MM.1S (cell line): ENCODE measurements at regions not wholly inside any gene's neighbourhood (a gene's known extent, or its start where the extent isn't known, plus 50 kb on each side); places are given as distances from the start of the nearest gene placed in this dataset.

Experiments used
- DNase-seq: peaks from one replicate; pipeline ENCODE4 v3.0.0-alpha.2; 2015
- H2AFZ ChIP-seq: fragments of 300-600 bp; sonication (generic); 2 replicates; pipeline ENCODE4 v1.6.0; 2016; ENCODE audit warnings: antibody characterized with exemption, low read length
- H3F3A ChIP-seq: fragments of 300-600 bp; sonication (generic); 2 replicates; pipeline ENCODE4 v1.6.1; 2016; ENCODE audit warnings: mild to moderate bottlenecking, antibody characterized with exemption, low read length, moderate library complexity, mixed read lengths; ENCODE audit not compliant: insufficient read depth
- H3K27ac ChIP-seq: fragments of 300-600 bp; sonication (generic); 2 replicates; pipeline ENCODE4 v1.5.1; 2016; ENCODE audit warnings: mild to moderate bottlenecking, low read length
- H3K27me3 ChIP-seq: fragments of 300-600 bp; sonication (generic); replicated peaks from 2 replicates; pipeline ENCODE4 v1.6.0; 2016; ENCODE audit warnings: low read length; ENCODE audit not compliant: insufficient read depth
- H3K36me3 ChIP-seq: fragments of 300-600 bp; sonication (generic); replicated peaks from 2 replicates; pipeline ENCODE4 v1.6.1; 2016; ENCODE audit warnings: mild to moderate bottlenecking, low read length, mixed read lengths; ENCODE audit not compliant: insufficient read depth
- H3K4me1 ChIP-seq: fragments of 300-600 bp; sonication (generic); 2 replicates; pipeline ENCODE4 v1.6.1; 2016; ENCODE audit warnings: low read length, mixed read lengths
- H3K4me2 ChIP-seq: fragments of 300-600 bp; sonication (generic); 2 replicates; pipeline ENCODE4 v1.6.0; 2016; ENCODE audit warnings: low read depth, low read length
- H3K4me3 ChIP-seq: fragments of 300-600 bp; sonication (generic); 2 replicates; pipeline ENCODE4 v1.5.1; 2016; ENCODE audit warnings: low read length, mixed read lengths
- H3K79me2 ChIP-seq: fragments of 300-600 bp; sonication (generic); 2 replicates; pipeline ENCODE4 v1.6.1; 2016; ENCODE audit warnings: mixed run types, low read length, mixed read lengths
- H3K9ac ChIP-seq: fragments of 300-600 bp; sonication (generic); 2 replicates; pipeline ENCODE4 v1.6.1; 2016; ENCODE audit warnings: low read length, mixed read lengths
- H3K9me2 ChIP-seq: fragments of 300-600 bp; sonication (generic); replicated peaks from 2 replicates; pipeline ENCODE4 v1.6.1; 2016; ENCODE audit warnings: mild to moderate bottlenecking, low read length, mixed read lengths; ENCODE audit not compliant: insufficient read depth
- H3K9me3 ChIP-seq: fragments of 300-600 bp; sonication (generic); replicated peaks from 2 replicates; pipeline ENCODE4 v1.6.1; 2016; ENCODE audit warnings: mild to moderate bottlenecking, low read length, mixed read lengths; ENCODE audit not compliant: insufficient read depth
- H4K20me1 ChIP-seq: fragments of 300-600 bp; sonication (generic); 2 replicates; pipeline ENCODE4 v1.6.1; 2016; ENCODE audit warnings: mild to moderate bottlenecking, low read length, moderate library complexity, mixed read lengths; ENCODE audit not compliant: insufficient read depth
- CTCF ChIP-seq: fragments of 300-600 bp; sonication (generic); IDR thresholded peaks from 2 replicates; pipeline ENCODE4 v1.5.1; 2016; ENCODE audit warnings: antibody characterized with exemption, low read length, mixed read lengths
- EZH2 ChIP-seq: fragments of 300-600 bp; sonication (generic); optimal IDR thresholded peaks from 2 replicates; pipeline ENCODE3; 2017; ENCODE audit warnings: low read depth, mild to moderate bottlenecking, antibody characterized with exemption, low read length, mixed read lengths
- EZH2phosphoT487 ChIP-seq: fragments of 300-600 bp; sonication (generic); IDR thresholded peaks from 2 replicates; pipeline ENCODE4 v1.6.1; 2018; ENCODE audit warnings: antibody characterized with exemption, low read length

GRCh38 chr1:177431123-177431522 is 260.4 kb downstream of the BRINP2 start:
- H3K9ac ChIP-seq = no peak overlapping the region
- H3K27ac ChIP-seq = no peak overlapping the region
- no peak overlapping the region for H3K4me3 ChIP-seq
- H3K27me3 ChIP-seq = no peaks in the 10 kb centered on the region
- no peaks in the 10 kb centered on the region for H3K9me2 ChIP-seq
- no peaks in the 10 kb centered on the region for H3K9me3 ChIP-seq
- H3K79me2 ChIP-seq = no peaks in the 10 kb centered on the region
- no peak overlapping the region for H2AFZ ChIP-seq
- TF ChIP-seq EZH2 (no peak), CTCF (no peak), EZH2phosphoT487 (no peak)
- no peaks in the 10 kb centered on the region for H3K4me1 ChIP-seq
- no peak overlapping the region for H3K4me2 ChIP-seq
- H3F3A ChIP-seq = no peaks in the 10 kb centered on the region
- no peaks in the 10 kb centered on the region for H3K36me3 ChIP-seq
- no peak for DNase-seq
- H4K20me1 ChIP-seq = no peaks in the 10 kb centered on the region

- no peak overlapping the region for H3K4me2 ChIP-seq
- H3K36me3 ChIP-seq = no peaks in the 10 kb centered on the region
- no peaks in the 10 kb centered on the region for H4K20me1 ChIP-seq
- no peak overlapping the region for H3K27ac ChIP-seq
- DNase-seq = no peak
- no peaks in the 10 kb centered on the region for H3K79me2 ChIP-seq
- H3K9ac ChIP-seq = no peak overlapping the region
- H3F3A ChIP-seq = no peaks in the 10 kb centered on the region
- H3K9me3 ChIP-seq = no peaks in the 10 kb centered on the region
- H3K4me1 ChIP-seq = no peaks in the 10 kb centered on the region
- no peak overlapping the region for H2AFZ ChIP-seq
- no peak overlapping the region for H3K4me3 ChIP-seq
- H3K27me3 ChIP-seq = no peaks in the 10 kb centered on the region
- no peak for TF ChIP-seq EZH2
- TF ChIP-seq CTCF = 0 out of 2 replicates have a peak, but pooled peaks have one; percentile 12
- TF ChIP-seq EZH2phosphoT487 = no peak
- no peaks in the 10 kb centered on the region for H3K9me2 ChIP-seq
Observed at GRCh38 chr1:177429234-177429633, 258.5 kb downstream of the BRINP2 start.

GRCh38 chr1:177427811-177428210 is 257.1 kb downstream of the BRINP2 start:
- no peak overlapping the region for H3K27ac ChIP-seq
- no peaks in the 10 kb centered on the region for H4K20me1 ChIP-seq
- no peaks in the 10 kb centered on the region for H3K27me3 ChIP-seq
- no peaks in the 10 kb centered on the region for H3K9me3 ChIP-seq
- no peaks in the 10 kb centered on the region for H3K9me2 ChIP-seq
- no peak overlapping the region for H3K4me2 ChIP-seq
- no peak overlapping the region for H3K4me3 ChIP-seq
- no peak overlapping the region for H3K9ac ChIP-seq
- no peaks in the 10 kb centered on the region for H3K4me1 ChIP-seq
- no peaks in the 10 kb centered on the region for H3F3A ChIP-seq
- no peaks in the 10 kb centered on the region for H3K36me3 ChIP-seq
- no peak for DNase-seq
- no peak overlapping the region for H2AFZ ChIP-seq
- TF ChIP-seq EZH2phosphoT487 (no peak), CTCF (no peak), EZH2 (no peak)
- no peaks in the 10 kb centered on the region for H3K79me2 ChIP-seq
